Stimulated activated CD8-positive, alpha-beta memory T cell treated with anti-CD3 and anti-CD28 coated beads, Interleukin-7, amount 100 ng/mL, for 4 hours (primary cell): ENCODE measurements at regions not wholly inside any gene's neighbourhood (a gene's known extent, or its start where the extent isn't known, plus 50 kb on each side); places are given as distances from the start of the nearest gene placed in this dataset.
"Not testable (repeated sequence)": the region's sequence is repeated elsewhere in the genome, so short reads cannot be mapped to it uniquely, and the experiment has no call there.

Source experiments
- DNase-seq, 2 donors: peaks; one replicate each; pipeline ENCODE4 v3.0.0-alpha.2; 2020; ENCODE audit warnings: low read depth in 2 of 2

DNA sequence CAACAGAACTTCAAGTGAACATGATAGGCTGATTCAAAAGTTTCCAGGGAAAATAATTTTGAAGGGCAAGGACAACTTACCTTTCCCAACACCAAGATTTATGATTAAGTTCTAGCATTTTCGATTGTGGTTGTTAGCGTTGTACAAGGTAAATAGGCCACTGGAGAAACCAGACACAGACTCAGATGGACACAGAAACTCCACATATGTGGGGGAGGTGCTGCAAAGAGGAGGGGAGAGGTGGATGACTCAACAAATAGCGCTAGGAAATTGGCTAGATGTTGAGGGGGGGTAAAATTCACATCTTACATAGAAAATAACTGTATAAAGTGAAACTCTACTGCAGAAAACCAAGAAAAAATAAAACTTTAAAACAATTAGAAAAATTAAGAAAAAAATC lies 564.4 kb downstream of the MATN1 start:
- DNase-seq: no peak

DNA sequence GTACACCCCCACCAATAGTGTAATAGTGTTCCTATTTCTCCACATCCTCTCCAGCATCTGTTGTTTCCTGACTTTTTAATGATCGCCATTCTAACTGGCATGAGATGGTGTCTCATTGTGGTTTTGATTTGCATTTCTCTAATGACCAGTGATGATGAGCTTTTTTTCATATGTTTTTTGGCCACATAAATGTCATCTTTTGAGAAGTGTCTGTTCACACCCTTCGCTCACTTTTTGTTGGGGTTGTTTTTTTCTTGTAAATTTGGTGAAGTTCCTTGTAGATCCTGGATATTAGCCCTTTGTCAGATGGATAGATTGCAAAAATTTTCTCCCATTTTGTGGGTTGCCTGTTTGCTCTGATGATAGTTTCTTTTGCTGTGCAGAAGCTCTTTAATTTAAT lies 567.7 kb downstream of the MATN1 start:
- DNase-seq: not testable (repeated sequence)

DNA sequence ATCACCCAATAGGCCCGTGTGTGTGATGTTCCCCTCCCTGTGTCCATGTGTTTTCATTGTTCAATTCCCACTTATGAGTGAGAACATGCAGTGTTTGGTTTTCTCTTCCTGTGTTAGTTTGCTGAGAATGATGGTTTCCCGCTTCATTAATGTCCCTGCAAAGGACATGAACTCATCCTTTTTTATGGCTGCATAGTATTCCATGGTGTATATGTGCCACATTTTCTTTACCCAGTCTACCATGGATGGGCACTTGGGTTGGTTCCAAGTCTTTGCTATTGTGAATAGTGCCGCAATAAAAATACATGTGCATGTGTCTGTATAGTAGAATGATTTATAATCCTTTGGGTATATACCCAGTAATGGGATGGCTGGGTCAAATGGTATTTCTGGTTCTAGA lies 568.1 kb downstream of the MATN1 start:
- DNase-seq: not testable (repeated sequence)

DNA sequence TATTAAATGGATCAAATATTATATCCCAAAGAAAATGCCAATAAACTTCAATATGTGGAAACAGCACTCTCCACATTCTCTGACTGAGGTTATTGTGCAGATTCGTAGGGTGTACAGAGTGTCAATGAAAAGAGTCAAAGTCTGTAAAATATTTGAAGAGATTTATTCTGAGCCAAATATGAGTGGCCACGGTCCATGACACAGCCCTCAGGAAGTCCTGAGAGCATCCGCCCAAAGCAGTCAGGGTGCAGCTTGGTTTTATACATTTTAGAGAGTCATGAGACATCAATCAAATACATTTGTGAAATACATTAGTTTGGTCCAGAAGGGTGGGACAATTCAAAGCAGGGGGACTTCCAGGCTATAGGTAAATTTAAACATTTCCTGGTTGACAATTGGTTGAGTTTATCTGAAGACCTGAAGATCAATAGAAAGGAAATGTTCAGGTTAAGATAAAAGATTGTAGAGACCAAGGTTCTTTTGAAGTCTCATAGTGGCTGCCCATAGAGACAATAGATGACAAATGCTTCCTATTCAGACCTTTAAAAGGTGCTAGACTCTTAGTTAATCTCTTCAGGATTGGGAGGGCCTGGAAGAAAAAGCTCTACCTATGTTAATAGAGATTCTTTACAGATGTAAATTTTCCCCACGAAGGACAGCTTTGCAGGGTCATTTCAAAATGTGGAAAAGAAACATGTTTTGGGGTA lies 569.5 kb downstream of the MATN1 start:
- DNase-seq: no peak

DNA sequence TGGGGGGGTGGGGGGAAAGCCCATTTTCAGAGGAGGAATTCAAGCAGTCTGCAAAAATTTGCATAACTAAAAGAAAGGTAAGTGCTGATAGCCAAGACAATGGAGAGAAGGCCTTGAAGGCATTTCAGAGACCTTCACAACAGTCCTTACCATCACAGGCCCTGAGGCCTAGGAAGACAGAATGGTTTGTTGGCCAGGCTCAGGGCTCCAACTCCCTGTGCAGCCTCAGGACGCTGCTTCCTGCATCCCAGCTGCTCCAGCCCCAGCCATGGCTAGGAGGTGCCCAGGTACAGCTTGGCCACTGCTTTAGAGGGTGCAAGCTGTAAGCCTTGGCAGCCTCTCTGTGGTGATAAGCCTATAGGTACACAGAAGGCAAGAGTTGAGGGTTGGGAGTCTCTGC lies 571.6 kb downstream of the MATN1 start:
- no peak for DNase-seq

DNA sequence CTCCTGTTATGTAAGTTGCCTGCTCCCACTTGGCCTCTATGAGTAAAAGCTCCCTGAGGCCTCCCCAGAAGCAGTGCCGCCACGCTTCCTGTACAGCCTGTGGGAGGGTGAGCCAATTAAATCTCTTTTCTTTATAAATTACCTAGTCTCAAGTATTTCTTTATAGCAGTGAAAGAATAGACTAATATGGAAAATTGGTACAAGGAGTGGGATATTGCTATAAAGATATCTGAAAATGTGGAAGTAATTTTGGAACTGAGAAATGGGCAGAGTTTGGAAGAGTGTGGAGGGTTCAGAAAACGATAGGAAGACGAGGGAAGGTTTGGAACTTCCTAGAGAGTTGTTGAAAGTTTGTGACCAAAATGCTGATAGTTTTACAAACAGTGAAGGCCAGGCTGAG lies 572.3 kb downstream of the MATN1 start:
- no peak for DNase-seq

DNA sequence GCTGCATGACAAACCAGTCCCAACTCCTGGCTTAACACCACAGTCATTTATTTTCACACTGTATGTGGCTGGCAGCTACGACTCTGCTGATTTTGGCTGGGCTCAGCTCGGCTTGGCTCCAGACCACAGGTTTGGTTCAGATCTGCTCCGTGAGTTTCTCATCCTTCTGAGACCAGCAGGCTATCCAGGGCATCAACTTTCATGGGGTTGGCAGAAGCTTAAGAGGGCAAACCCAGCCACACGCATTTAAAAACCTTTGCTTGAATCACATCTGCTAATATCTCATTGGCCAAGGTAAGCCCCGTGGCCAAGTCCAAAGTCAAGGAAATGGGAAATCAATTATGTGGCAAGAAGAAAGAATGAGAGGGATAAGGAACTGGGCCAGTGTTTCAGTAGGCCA lies 574.2 kb downstream of the MATN1 start:
- no peak for DNase-seq

DNA sequence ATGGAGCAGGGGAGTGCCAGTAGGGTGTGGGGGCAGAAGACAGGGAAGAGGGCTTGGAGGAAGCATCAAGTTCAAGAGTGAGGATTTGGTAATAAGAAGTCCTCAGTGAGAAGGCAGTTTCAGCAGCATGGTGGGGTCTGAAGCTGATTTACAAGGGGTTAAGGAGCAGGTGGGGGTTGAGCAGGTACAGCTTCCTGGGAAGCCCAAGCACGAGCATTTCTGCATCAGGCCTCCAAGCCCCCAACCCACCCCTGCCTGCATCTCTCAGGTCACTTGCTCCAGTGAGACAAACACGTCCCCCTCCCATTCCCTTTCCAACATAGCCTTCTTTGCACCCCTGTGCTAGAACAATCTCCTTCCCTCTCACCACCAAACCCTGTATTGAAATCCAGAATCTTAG lies 574.7 kb downstream of the MATN1 start:
- DNase-seq: no peak

DNA sequence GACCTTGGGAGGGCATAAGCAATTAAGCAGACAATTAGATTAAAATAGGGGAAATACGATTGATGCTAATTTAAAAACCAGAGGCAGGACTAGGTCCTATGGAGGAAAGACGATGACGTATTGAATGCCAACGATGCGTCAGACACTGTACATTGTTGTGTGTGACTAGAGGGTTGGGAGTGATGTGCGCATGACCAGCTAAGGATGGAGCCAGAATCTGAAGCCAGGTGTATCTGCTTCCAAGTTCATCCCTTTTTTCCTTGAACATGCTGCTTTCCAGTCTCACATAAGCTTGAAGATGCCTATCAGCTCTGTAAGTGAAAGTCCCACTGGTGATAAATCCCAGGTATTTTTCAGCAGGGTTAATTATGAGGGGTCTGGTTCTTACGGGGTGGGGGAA lies 576.2 kb downstream of the MATN1 start:
- DNase-seq: no peak

DNA sequence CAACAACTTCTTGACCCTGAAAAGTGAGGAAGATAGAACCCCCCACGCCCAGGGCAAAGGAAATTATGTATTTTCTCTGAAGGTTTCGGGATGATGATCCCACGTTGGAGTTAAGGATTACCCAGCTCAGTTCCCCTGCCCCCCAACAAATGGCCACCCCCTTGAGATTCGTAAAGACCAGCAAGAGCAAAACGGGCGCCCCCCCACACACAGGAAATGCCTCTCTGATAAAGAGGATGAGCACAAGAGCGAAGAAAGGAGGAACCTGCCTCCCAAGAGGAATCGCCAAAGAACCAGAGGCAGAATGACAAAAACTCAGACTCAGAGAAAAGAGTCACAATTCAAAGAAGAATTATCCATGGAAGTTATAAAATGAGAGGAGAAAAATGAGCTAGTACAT lies 576.9 kb downstream of the MATN1 start:
- no peak for DNase-seq

DNA sequence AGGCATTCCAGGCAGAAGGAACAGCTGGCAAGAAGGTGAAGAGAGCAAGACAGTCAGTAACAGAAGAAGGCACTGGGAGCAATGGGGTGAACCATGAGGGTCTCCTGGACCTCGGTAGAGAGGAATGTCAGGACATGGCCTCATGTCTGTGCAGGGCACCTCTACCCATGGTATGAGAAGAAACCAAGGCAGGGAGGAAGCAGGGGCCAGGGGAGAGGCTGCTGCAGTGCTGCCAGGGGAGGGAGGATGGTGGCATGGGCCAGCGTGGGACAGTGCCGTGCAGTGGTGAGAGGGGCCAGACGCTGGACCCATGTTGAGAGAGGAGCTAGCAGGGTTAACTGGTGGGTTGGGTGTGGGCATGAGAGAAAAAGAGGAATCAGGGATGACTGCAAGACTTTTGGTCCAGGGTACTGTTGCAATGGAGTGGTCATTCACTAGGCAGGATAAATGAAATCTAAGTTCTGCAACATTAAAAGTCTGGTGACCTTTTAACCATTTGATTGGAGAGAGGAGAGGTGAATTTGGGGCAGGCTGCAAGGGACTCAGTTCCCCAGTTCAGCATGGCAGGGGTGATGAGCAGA lies 577.6 kb downstream of the MATN1 start:
- no peak for DNase-seq

DNA sequence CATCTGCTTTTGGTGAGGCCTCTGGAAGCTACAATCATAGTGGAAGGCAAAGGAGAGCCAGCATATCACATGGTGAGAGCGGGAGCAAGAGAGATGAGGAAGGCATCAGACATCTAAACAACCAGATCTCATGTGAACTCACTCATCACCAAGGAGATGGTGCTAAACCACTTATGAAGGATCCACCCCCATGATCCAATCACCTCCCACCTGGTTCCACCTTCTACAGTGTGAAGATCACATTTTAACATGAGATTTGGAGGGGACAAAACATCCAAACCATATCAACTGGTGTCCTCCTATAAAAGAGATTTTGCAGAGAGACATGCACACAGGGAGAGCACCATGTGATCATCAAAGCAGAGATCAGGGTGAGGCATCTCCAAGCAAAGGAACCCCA lies 578.6 kb downstream of the MATN1 start:
- no peak for DNase-seq

DNA sequence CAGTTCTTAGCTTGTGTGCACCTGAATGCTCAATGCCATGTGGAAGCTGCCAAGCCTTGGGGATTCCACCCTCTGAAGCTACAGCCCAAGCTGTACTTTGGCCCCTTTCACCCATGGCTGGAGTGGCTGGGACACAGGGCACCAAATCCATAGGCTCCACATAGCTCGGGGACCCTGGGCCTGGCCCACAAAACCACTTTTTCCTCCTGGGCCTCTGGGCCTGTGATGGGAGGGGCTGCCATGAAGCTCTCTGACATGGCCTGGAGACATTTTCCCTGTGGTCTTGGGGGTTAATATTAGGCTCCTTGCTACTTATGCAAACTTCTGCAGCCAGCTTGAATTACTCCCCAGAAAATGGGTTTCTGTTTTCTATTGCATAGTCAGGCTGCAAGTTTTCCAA lies 579.9 kb downstream of the MATN1 start:
- no peak for DNase-seq

DNA sequence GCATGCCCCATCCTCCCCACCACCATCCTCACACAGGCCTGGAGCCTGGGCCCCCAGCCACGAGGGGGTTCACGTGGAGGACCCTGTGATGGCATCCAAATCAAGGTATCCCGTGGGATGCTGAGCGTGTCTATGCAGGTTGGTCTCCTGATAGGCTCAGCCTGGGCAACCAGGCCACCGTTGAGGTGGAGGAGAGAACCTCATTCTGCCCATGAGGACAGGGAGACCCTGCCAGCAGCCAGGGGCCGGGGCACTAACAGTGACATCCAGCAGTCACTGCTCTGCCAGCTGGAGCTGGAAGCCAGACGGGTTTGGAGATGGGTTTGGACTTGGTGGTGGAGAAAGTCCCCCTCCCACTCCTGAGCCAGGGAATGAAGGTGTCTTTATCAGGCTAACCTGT lies 582.8 kb downstream of the MATN1 start:
- DNase-seq: no peak

DNA sequence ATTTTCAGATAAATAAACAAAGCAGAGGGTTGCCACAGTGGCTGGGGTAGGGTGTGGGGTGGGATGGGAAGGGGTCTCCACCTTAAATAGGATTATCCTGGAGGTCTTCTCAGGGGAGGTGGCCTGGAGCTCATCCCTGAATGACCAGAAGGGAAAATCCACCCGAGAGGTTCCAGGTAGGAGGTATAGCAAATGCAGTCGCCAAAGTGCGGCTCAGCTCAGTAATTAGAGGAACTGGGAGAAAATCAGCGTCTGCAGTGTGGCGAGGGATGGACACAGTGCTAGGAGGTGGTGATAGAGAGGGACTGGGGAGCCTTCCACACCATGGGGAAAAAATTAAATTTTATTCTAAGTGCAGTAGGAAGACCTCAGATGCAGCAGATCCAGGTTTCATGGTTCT lies 584.5 kb downstream of the MATN1 start:
- no peak for DNase-seq

DNA sequence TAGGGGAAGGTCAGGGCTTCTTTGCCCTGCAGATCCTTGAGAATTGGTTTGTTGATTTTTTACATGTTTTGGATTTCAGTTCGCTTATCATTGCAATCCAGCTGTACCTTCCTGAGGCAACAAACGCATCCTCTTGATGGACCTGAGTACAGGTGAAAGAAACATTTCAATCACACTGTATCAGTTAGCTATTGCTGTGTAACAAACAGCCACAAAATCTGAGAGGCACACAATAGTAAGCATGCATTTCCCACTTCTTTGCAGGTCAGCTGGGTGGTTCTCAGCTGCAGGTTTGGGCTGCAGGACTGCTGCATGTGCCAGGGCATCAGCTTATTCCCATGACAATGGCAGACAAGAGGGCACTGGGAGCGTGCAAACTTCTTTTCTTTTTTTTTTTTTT lies 586.4 kb downstream of the MATN1 start:
- no peak for DNase-seq

DNA sequence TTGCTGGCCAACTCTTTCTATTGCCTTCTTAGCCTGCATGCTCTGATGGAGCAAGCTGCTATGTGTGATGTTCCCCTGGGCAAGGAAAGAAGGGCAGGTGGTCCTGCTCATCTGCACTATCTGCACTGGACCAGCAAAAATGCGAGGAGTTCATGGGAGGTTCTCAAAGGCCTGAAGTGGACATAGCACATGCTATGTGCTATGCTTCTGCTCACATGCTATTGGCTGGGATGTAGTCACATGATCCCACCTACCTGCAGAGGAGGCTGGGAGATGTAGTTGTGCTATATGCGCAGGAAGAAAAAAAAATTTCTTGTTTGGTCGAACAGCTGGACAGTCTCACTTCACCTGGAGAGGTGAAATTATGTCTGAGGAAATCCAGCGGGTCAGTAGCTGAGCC lies 587.7 kb downstream of the MATN1 start:
- DNase-seq: no peak

DNA sequence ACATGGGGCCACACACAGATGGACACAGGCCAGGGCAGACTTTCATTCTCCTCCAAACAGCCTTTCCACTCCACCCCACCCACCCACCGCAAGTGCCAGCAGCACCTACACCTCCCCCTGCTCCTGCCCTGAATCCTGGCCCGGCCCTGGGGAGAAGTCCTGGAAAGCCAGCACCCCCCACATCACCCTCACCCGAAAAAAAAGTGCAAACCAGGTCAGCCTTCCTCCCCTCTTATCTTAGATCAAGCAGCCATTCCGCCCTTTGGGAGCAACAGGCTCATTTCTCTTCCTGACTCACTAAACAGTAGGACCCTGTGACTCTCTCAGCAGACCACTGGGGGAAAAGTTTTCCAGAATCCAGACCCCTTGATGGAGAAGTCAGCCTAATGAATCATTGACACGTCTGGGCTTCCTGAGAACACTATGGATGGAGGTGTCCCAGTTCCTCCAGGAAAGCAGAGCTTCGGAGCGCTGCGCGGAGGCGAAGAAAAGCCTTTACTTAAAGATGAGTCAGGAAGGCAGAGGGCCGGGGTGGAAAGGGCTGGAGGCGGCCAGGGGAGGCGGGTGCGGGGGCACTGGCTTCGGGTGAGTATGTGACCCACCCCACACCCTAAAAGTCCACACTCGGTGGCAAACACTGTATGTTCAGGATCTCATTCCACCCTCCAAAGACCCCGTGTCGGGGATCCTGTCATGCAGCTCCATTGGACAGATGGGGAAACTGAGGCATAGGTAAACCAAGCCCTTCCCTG lies 588.7 kb downstream of the MATN1 start:
- DNase-seq: no peak

DNA sequence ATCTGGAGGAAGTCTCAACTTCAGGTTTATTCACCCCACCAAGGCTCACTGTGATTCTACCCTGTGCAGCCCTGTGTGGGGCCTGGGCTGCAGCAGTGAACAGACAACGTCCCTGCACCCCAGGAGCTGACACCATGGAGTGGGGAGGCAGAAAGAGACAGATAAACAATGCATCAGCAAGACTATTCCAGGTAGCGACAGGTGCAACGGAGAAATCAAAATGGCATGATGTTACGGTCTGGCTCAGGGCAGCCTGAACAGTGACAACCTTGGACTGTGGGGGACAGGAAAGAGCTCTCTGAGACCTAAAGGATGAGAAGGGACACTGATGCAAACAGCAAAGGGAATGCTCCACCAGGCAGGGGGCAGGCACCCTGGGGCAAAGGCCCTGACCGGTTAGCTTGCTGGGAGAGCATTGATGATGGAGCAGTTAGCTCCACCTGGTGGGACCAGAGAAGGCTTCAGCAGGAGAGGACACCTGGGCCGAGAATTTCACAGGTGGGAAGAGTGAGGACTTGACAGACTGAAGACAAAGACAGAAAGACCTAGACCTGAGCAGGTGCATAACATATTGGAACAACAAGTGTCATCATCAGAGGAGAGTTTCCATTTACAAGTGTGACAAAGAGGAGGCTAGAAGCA lies 589.9 kb downstream of the MATN1 start:
- no peak for DNase-seq

DNA sequence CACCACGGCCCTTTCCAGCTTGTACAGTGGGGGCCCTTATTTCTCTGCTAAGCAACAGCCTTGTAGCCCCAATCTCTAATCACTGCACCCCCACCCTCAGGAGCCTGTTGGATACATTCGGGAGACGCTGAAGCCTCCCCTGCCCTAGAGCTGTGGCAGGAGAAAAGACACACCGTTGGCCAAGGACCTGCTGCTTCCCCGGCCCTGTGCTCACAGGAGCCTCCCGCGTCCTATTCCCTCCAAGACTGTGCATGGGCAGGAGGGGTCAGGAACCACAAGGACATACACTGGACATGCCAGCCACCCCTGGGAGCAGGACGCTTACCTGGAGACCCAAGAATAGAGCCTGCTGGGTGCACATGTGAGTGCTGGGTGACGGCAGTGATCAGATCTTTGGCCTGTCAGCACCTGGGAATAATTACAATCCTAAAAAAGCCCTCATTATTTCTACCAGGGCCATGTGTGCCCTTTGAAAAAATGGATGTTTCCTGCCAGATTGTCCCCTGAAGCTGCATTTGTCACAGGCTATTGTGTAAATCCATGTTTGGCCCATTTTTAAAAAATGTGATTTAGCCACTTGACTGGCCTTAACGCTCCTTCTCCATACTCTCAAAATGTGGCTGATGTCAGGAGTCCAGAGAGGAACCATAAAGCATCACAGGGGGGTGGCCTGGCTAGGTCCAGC lies 590.6 kb downstream of the MATN1 start:
- no peak for DNase-seq

DNA sequence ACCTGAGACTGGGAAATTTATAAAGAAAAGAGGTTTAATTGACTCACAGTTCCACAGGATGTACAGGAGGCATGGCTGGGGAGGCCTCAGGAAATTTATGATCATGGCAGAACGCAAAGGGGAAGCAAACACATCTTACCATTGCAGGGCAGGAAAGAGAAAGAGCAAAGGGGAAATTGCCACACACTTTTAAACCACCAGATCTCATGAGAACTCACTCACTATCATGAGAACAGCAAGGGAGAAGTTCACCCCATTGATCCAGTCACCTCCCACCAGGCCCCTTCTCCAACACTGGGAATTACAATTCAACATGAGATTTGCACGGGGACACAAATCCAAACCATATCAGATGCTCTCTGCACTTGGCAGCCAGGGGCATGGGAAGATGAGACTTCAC lies 592.8 kb downstream of the MATN1 start:
- DNase-seq: not testable (repeated sequence)

DNA sequence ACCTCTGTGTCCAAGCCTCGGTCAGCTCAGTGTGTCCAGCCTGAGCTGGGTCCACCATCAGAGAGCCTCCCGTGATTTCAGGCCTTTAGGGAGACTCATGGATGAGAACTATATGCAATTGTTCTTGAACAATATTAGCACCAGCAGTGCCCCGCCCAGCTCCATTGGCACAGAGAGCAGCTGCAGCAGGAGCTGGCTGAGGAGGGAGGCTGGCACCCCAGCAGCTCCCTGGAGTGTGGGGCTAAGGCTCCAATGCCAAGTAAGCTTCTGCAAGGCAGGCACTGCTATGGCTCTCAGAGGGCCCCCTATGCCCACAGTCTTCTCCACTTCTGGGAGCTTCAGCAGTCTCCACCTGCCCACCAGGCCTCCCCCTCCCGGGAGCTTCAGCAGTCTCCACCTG lies 593.3 kb downstream of the MATN1 start:
- DNase-seq: no peak
